ENCODE measurements at regions not wholly inside any gene's neighbourhood (a gene's known extent, or its start where the extent isn't known, plus 50 kb on each side); places are given as distances from the start of the nearest gene placed in this dataset.
"Not testable (repeated sequence)": the region's sequence is repeated elsewhere in the genome, so short reads cannot be mapped to it uniquely, and the experiment has no call there.

- H3K4me3 ChIP-seq (ENCODE audit: low read length) = no peak overlapping the region
- DNase-seq (ENCODE audit: low read depth) = no peak
- no peak for TF ChIP-seq CTCF (conservative IDR thresholded peaks at IDR 0.05; ENCODE audit: low read depth, low read length)
Measured at GRCh38 chr2:129199501-129199900, 780.0 kb upstream of the RAB6C start.

- no peak for DNase-seq (ENCODE audit: low read depth)
- H3K4me3 ChIP-seq (ENCODE audit: low read length) = no peak overlapping the region
- no peak for TF ChIP-seq CTCF (conservative IDR thresholded peaks at IDR 0.05; ENCODE audit: low read depth, low read length)
Measured at GRCh38 chr2:129201696-129202095, 777.8 kb upstream of the RAB6C start.

GRCh38 chr2:129203331-129203730 lies 776.1 kb upstream of the RAB6C start:
- H3K4me3 ChIP-seq (ENCODE audit: low read length) = no peak overlapping the region
- TF ChIP-seq CTCF (conservative IDR thresholded peaks at IDR 0.05; ENCODE audit: low read depth, low read length) = no peak
- DNase-seq (ENCODE audit: low read depth) = no peak

GRCh38 chr2:129204581-129204980 lies 774.9 kb upstream of the RAB6C start:
- DNase-seq (ENCODE audit: low read depth); H3K4me3 ChIP-seq (ENCODE audit: low read length): not testable (repeated sequence)

- H3K4me3 ChIP-seq (ENCODE audit: low read length) = no peak overlapping the region
- DNase-seq (ENCODE audit: low read depth) = no peak
- no peak for TF ChIP-seq CTCF (conservative IDR thresholded peaks at IDR 0.05; ENCODE audit: low read depth, low read length)
Measured at GRCh38 chr2:129205176-129205575, 774.3 kb upstream of the RAB6C start.

GRCh38 chr2:129205766-129206165 lies 773.7 kb upstream of the RAB6C start:
- DNase-seq (ENCODE audit: low read depth) = no peak
- no peak overlapping the region for H3K4me3 ChIP-seq (ENCODE audit: low read length)
- TF ChIP-seq CTCF (conservative IDR thresholded peaks at IDR 0.05; ENCODE audit: low read depth, low read length) = no peak

- no peak for TF ChIP-seq CTCF (conservative IDR thresholded peaks at IDR 0.05; ENCODE audit: low read depth, low read length)
- no peak overlapping the region for H3K4me3 ChIP-seq (ENCODE audit: low read length)
- no peak for DNase-seq (ENCODE audit: low read depth)
Measured at GRCh38 chr2:129212299-129212958, 767.0 kb upstream of the RAB6C start.

Data from retinal pigment epithelial cell (primary cell).